Astrocyte (in vitro differentiated cells and primary cell): ENCODE measurements at regions not wholly inside any gene's neighbourhood (a gene's known extent, or its start where the extent isn't known, plus 50 kb on each side); places are given as distances from the start of the nearest gene placed in this dataset.
"Not testable (repeated sequence)": the region's sequence is repeated elsewhere in the genome, so short reads cannot be mapped to it uniquely, and the experiment has no call there.

Experiments used
- EZH2 ChIP-seq: IDR thresholded peaks from 2 replicates; pipeline ENCODE4 v1.6.1; 2012; ENCODE audit warnings: mild to moderate bottlenecking, low read length, inconsistent platforms; ENCODE audit not compliant: insufficient read depth
- TF ChIP-seq, protein P1 (sequence below): IDR thresholded peaks from 2 replicates; pipeline ENCODE4 v1.5.1; 2011; ENCODE audit warnings: low read depth, mild to moderate bottlenecking, inconsistent platforms, low read length, moderate library complexity; ENCODE audit not compliant: insufficient read depth

DNA sequence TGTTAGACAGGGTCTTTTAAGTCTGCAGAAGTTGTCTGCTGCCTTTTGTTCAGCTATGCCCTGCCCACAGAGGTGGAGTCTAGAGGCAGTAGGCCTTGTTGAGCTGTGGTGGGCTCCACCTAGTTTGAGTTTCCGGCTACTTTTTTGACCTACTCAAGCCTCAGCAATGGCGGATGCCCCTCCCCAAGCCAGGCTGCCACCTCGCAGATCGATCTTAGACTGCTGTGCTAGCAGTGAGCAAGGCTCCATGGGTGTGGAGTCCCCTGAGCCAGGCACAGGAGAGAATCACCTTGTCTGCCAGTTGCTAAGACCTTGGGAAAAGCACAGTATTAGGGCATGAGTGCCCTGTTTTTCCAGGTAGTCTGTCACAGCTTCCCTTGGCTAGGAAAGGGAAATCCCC lies 664.6 kb upstream of the DPPA4 start:
- TF ChIP-seq, protein P1, sequence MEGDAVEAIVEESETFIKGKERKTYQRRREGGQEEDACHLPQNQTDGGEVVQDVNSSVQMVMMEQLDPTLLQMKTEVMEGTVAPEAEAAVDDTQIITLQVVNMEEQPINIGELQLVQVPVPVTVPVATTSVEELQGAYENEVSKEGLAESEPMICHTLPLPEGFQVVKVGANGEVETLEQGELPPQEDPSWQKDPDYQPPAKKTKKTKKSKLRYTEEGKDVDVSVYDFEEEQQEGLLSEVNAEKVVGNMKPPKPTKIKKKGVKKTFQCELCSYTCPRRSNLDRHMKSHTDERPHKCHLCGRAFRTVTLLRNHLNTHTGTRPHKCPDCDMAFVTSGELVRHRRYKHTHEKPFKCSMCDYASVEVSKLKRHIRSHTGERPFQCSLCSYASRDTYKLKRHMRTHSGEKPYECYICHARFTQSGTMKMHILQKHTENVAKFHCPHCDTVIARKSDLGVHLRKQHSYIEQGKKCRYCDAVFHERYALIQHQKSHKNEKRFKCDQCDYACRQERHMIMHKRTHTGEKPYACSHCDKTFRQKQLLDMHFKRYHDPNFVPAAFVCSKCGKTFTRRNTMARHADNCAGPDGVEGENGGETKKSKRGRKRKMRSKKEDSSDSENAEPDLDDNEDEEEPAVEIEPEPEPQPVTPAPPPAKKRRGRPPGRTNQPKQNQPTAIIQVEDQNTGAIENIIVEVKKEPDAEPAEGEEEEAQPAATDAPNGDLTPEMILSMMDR: not testable (repeated sequence)
- TF ChIP-seq EZH2: not testable (repeated sequence)
